Vagina (tissue), 2 donors: ENCODE measurements at regions not wholly inside any gene's neighbourhood (a gene's known extent, or its start where the extent isn't known, plus 50 kb on each side); places are given as distances from the start of the nearest gene placed in this dataset.

ENCODE experiments used
- POLR2A ChIP-seq, 2 donors: fragments of 450-650 bp; IDR thresholded peaks; one replicate each; pipeline ENCODE4 v1.6.1; 2017; ENCODE audit warnings: antibody characterized with exemption in 2 of 2, mild to moderate bottlenecking in 2 of 2, moderate library complexity in 2 of 2
- POLR2AphosphoS5 ChIP-seq, 2 donors: sonication (generic); formaldehyde crosslinking; IDR thresholded peaks; one replicate each; pipeline ENCODE4 v1.9.0; 2017; ENCODE audit warnings: antibody characterized with exemption in 2 of 2, mild to moderate bottlenecking in 2 of 2, low read depth in 1 of 2; ENCODE audit not compliant: insufficient read depth in 1 of 2
- TF ChIP-seq, protein P1 (sequence below), 3 experiments: fragments of 450-650 bp in 2 of 3; fragments of 200-600 bp in 1 of 3; sonication (generic) in 1 of 3; IDR thresholded peaks; one replicate each; pipeline ENCODE4 v1.5.1; 2017 to 2019; ENCODE audit warnings: antibody characterized with exemption in 3 of 3, mild to moderate bottlenecking in 2 of 3, moderate library complexity in 2 of 3

DNA sequence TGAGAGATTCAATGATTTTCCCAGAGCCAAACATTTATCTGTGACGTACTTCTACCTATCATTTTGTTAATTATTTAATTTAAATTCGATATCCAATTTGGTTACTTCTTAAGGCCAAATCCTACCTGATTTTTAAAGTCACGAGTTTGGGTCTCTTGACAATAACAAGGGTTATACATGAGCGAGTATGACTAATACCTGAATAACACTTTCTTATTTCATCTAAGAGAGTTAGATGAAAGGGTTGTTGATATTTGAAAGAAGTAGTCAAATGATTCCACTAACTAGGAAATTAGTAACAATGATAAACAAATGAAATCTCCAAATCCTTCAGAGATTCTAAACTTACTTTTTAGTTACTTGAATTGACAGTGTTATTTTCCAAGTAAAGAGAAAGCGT is 1086.9 kb downstream of the XPNPEP1 start:
- TF ChIP-seq POLR2AphosphoS5 (IDR thresholded peaks at IDR 0.05; ENCODE audit: insufficient read depth in 1 of 2, low read depth in 1 of 2), result no peak
- TF ChIP-seq, protein P1, sequence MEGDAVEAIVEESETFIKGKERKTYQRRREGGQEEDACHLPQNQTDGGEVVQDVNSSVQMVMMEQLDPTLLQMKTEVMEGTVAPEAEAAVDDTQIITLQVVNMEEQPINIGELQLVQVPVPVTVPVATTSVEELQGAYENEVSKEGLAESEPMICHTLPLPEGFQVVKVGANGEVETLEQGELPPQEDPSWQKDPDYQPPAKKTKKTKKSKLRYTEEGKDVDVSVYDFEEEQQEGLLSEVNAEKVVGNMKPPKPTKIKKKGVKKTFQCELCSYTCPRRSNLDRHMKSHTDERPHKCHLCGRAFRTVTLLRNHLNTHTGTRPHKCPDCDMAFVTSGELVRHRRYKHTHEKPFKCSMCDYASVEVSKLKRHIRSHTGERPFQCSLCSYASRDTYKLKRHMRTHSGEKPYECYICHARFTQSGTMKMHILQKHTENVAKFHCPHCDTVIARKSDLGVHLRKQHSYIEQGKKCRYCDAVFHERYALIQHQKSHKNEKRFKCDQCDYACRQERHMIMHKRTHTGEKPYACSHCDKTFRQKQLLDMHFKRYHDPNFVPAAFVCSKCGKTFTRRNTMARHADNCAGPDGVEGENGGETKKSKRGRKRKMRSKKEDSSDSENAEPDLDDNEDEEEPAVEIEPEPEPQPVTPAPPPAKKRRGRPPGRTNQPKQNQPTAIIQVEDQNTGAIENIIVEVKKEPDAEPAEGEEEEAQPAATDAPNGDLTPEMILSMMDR (IDR thresholded peaks at IDR 0.05), result no peak
- no peak for TF ChIP-seq POLR2A (IDR thresholded peaks at IDR 0.05)
